ENCODE measurements at regions not wholly inside any gene's neighbourhood (a gene's known extent, or its start where the extent isn't known, plus 50 kb on each side); places are given as distances from the start of the nearest gene placed in this dataset.
"Not testable (repeated sequence)": the region's sequence is repeated elsewhere in the genome, so short reads cannot be mapped to it uniquely, and the experiment has no call there.

GRCh38 chr5:30325795-30326194 lies 867.7 kb upstream of the CDH6 start:
- DNase-seq (ENCODE audit: low spot score in 2 of 2) (no peak), FAIRE-seq (no peak)

- DNase-seq (ENCODE audit: low spot score in 2 of 2): no peak
- no peak for FAIRE-seq
Measured at GRCh38 chr5:30324083-30324482, 869.4 kb upstream of the CDH6 start.

- peak; percentile 58 for FAIRE-seq
Measured at GRCh38 chr5:30287890-30288289, 905.6 kb upstream of the CDH6 start.

GRCh38 chr5:30279237-30279636 lies 914.2 kb upstream of the CDH6 start:
- DNase-seq (ENCODE audit: low spot score in 2 of 2): no peak
- no peak for FAIRE-seq

More at GRCh38 chr5:30287890-30288289, 905.6 kb upstream of the CDH6 start:
- DNase-seq (ENCODE audit: low spot score in 2 of 2): no peak

GRCh38 chr5:30267026-30267425 lies 926.5 kb upstream of the CDH6 start:
- no peak for FAIRE-seq

GRCh38 chr5:30239331-30240022 lies 954.0 kb upstream of the CDH6 start:
- FAIRE-seq (no peak), DNase-seq (ENCODE audit: low spot score in 2 of 2) (no peak)

More at GRCh38 chr5:30267026-30267425, 926.5 kb upstream of the CDH6 start:
- no peak for DNase-seq (ENCODE audit: low spot score in 2 of 2)

GRCh38 chr5:30237189-30237588 lies 956.3 kb upstream of the CDH6 start:
- DNase-seq (ENCODE audit: low spot score in 2 of 2) (no peak), FAIRE-seq (no peak)

GRCh38 chr5:30209755-30210154 lies 983.7 kb upstream of the CDH6 start:
- no peak for DNase-seq (ENCODE audit: low spot score in 2 of 2)
- FAIRE-seq: no peak

GRCh38 chr5:30197662-30198061 lies 995.8 kb upstream of the CDH6 start:
- FAIRE-seq (no peak), DNase-seq (ENCODE audit: low spot score in 2 of 2) (no peak)

GRCh38 chr5:30195036-30195435 lies 998.5 kb upstream of the CDH6 start:
- FAIRE-seq (no peak), DNase-seq (ENCODE audit: low spot score in 2 of 2) (no peak)

GRCh38 chr5:30194595-30194994 lies 998.9 kb upstream of the CDH6 start:
- FAIRE-seq (no peak), DNase-seq (ENCODE audit: low spot score in 2 of 2) (no peak)

GRCh38 chr5:30183795-30184194 lies 1009.7 kb upstream of the CDH6 start:
- DNase-seq (ENCODE audit: low spot score in 2 of 2) (no peak), FAIRE-seq (no peak)

GRCh38 chr5:30156156-30156555 lies 1037.3 kb upstream of the CDH6 start:
- DNase-seq (ENCODE audit: low spot score in 2 of 2): no peak
- FAIRE-seq: no peak

GRCh38 chr5:30152431-30152830 lies 1041.1 kb upstream of the CDH6 start:
- FAIRE-seq: no peak
- DNase-seq (ENCODE audit: low spot score in 2 of 2): no peak

- DNase-seq (ENCODE audit: low spot score in 2 of 2) (no peak), FAIRE-seq (no peak)
Measured at GRCh38 chr5:30150231-30150630, 1043.3 kb upstream of the CDH6 start.

- DNase-seq (ENCODE audit: low spot score in 2 of 2) (no peak), FAIRE-seq (no peak)
Measured at GRCh38 chr5:30149526-30149925, 1044.0 kb upstream of the CDH6 start.

- DNase-seq (ENCODE audit: low spot score in 2 of 2) (no peak), FAIRE-seq (no peak)
Measured at GRCh38 chr5:30147976-30148375, 1045.5 kb upstream of the CDH6 start.

- FAIRE-seq; DNase-seq (ENCODE audit: low spot score in 2 of 2): not testable (repeated sequence)
Measured at GRCh38 chr5:30144059-30144458, 1049.4 kb upstream of the CDH6 start.

GRCh38 chr5:30142432-30142831 lies 1051.1 kb upstream of the CDH6 start:
- FAIRE-seq (no peak), DNase-seq (ENCODE audit: low spot score in 2 of 2) (no peak)

- no peak for FAIRE-seq
- DNase-seq (ENCODE audit: low spot score in 2 of 2): no peak
Measured at GRCh38 chr5:30121043-30121442, 1072.4 kb upstream of the CDH6 start.

- DNase-seq (ENCODE audit: low spot score in 2 of 2): no peak
- no peak for FAIRE-seq
Measured at GRCh38 chr5:30117135-30117534, 1076.4 kb upstream of the CDH6 start.

- DNase-seq (ENCODE audit: low spot score in 2 of 2) (no peak), FAIRE-seq (no peak)
Measured at GRCh38 chr5:30113542-30113941, 1079.9 kb upstream of the CDH6 start.

GRCh38 chr5:30112867-30113266 lies 1080.6 kb upstream of the CDH6 start:
- no peak for FAIRE-seq
- no peak for DNase-seq (ENCODE audit: low spot score in 2 of 2)

Data from frontal cortex (tissue), 3 donors.